ENCODE measurements at regions not wholly inside any gene's neighbourhood (a gene's known extent, or its start where the extent isn't known, plus 50 kb on each side); places are given as distances from the start of the nearest gene placed in this dataset.

- no peaks in the 10 kb centered on the region for H3K36me3 ChIP-seq
- H3K4me3 ChIP-seq = no peak overlapping the region
- no peak for DNase-seq
- H3K27ac ChIP-seq = no peak overlapping the region
- H3K4me1 ChIP-seq = no peaks in the 10 kb centered on the region
- no peak for TF ChIP-seq POLR2A (IDR thresholded peaks at IDR 0.05)
- TF ChIP-seq CTCF (IDR thresholded peaks at IDR 0.05) = no peak
- no peaks in the 10 kb centered on the region for H3K9me3 ChIP-seq
- no peaks in the 10 kb centered on the region for H3K27me3 ChIP-seq
These were observed 305.4 kb upstream of the RND3 start for GRCh38 chr2:150792780-150793300.

GRCh38 chr2:150791567-150791966, 304.1 kb upstream of the RND3 start:
- Histone ChIP-seq H3K9me3 (no peaks in the 10 kb centered on the region), H3K27ac (no peak overlapping the region), H3K27me3 (no peaks in the 10 kb centered on the region), H3K4me1 (no peaks in the 10 kb centered on the region), H3K4me3 (no peak overlapping the region), H3K36me3 (no peaks in the 10 kb centered on the region)
- no peak for TF ChIP-seq CTCF (IDR thresholded peaks at IDR 0.05)
- TF ChIP-seq POLR2A (IDR thresholded peaks at IDR 0.05) = no peak
- DNase-seq = no peak

GRCh38 chr2:150789376-150789905, 302.0 kb upstream of the RND3 start:
- no peak for TF ChIP-seq POLR2A (IDR thresholded peaks at IDR 0.05)
- no peak for TF ChIP-seq CTCF (IDR thresholded peaks at IDR 0.05)
- H3K27ac ChIP-seq = no peak overlapping the region
- H3K4me1 ChIP-seq = no peaks in the 10 kb centered on the region
- no peaks in the 10 kb centered on the region for H3K36me3 ChIP-seq
- DNase-seq = no peak
- no peaks in the 10 kb centered on the region for H3K9me3 ChIP-seq
- no peak overlapping the region for H3K4me3 ChIP-seq
- H3K27me3 ChIP-seq = no peaks in the 10 kb centered on the region

- no peak for DNase-seq
- Histone ChIP-seq H3K27me3 (no peaks in the 10 kb centered on the region), H3K9me3 (no peaks in the 10 kb centered on the region), H3K4me3 (no peak overlapping the region), H3K36me3 (no peaks in the 10 kb centered on the region), H3K27ac (no peak overlapping the region), H3K4me1 (no peaks in the 10 kb centered on the region)
- no peak for TF ChIP-seq CTCF (IDR thresholded peaks at IDR 0.05)
- no peak for TF ChIP-seq POLR2A (IDR thresholded peaks at IDR 0.05)
These were observed 301.1 kb upstream of the RND3 start for GRCh38 chr2:150788426-150789140.

GRCh38 chr2:150787353-150788093, 300.1 kb upstream of the RND3 start:
- H3K4me3 ChIP-seq = no peak overlapping the region
- no peaks in the 10 kb centered on the region for H3K9me3 ChIP-seq
- no peak for DNase-seq
- no peak for TF ChIP-seq POLR2A (IDR thresholded peaks at IDR 0.05)
- no peak for TF ChIP-seq CTCF (IDR thresholded peaks at IDR 0.05)
- no peaks in the 10 kb centered on the region for H3K4me1 ChIP-seq
- no peak overlapping the region for H3K27ac ChIP-seq
- H3K27me3 ChIP-seq = no peaks in the 10 kb centered on the region
- no peaks in the 10 kb centered on the region for H3K36me3 ChIP-seq
